H1 (cell line): ENCODE measurements at regions not wholly inside any gene's neighbourhood (a gene's known extent, or its start where the extent isn't known, plus 50 kb on each side); places are given as distances from the start of the nearest gene placed in this dataset.

Source experiments
- CTCF ChIA-PET: fragments of 300-600 bp; sonication (Branson Sonifier 250); formaldehyde crosslinking; loops from one replicate; lab custom pipeline; 2021; ENCODE audit not compliant: partially characterized antibody; lab: Charles Lee
- POLR2A ChIA-PET: fragments of 300-600 bp; sonication (Branson Sonifier 250); formaldehyde crosslinking; loops from one replicate; lab custom pipeline; 2021; ENCODE audit warnings: inconsistent platforms; ENCODE audit not compliant: partially characterized antibody; lab: Charles Lee
- DNase-seq, 2 experiments: peaks; one replicate each; pipeline versions ENCODE4 v3.0.0 to v3.0.0-alpha.2; 2010 to 2022; ENCODE audit warnings: low spot score in 2 of 2, low read depth in 1 of 2, mixed read lengths in 1 of 2
- FAIRE-seq: peaks from 2 replicates; lab custom pipeline; 2011; peaks lifted over from hg19 to GRCh38; lab: Jason Lieb, UNC
- H2AFZ ChIP-seq: 2 replicates; pipeline ENCODE4 v1.8.1; 2012; ENCODE audit warnings: low read length, inconsistent platforms
- H2AK5ac ChIP-seq: 2 replicates; pipeline ENCODE4 v1.6.1; 2013; ENCODE audit warnings: low read depth, low read length
- H2BK120ac ChIP-seq: replicated peaks from 2 replicates; pipeline ENCODE3; 2013; ENCODE audit warnings: low read depth, low read length, inconsistent platforms
- H2BK12ac ChIP-seq: 2 replicates; pipeline ENCODE4 v1.6.1; 2013; ENCODE audit warnings: low read depth, low read length
- H2BK15ac ChIP-seq: 2 replicates; pipeline ENCODE4 v1.6.1; 2013; ENCODE audit warnings: low read length
- H2BK20ac ChIP-seq: 2 replicates; pipeline ENCODE4 v1.6.1; 2013; ENCODE audit warnings: low read length
- H2BK5ac ChIP-seq: 2 replicates; pipeline ENCODE4 v1.6.1; 2013; ENCODE audit warnings: low read depth, low read length
- H3K14ac ChIP-seq: 2 replicates; pipeline ENCODE4 v1.6.1; 2013; ENCODE audit warnings: inconsistent platforms; ENCODE audit not compliant: insufficient read length
- H3K18ac ChIP-seq: 2 replicates; pipeline ENCODE4 v1.6.1; 2013; ENCODE audit warnings: low read length; ENCODE audit errors: extremely low read depth
- H3K23ac ChIP-seq: 2 replicates; pipeline ENCODE4 v1.6.1; 2013; ENCODE audit warnings: inconsistent platforms; ENCODE audit not compliant: insufficient read length
- H3K23me2 ChIP-seq: 2 replicates; pipeline ENCODE4 v1.6.1; 2013; ENCODE audit warnings: low read depth, low read length
- H3K27ac ChIP-seq: 2 replicates; pipeline ENCODE4 v1.6.1; 2011; ENCODE audit warnings: low read depth, low read length, inconsistent platforms
- H3K27me3 ChIP-seq, 4 experiments: replicated peaks in 1 of 4; 1 replicate in 1 of 4; 2 replicates in 3 of 4; pipeline versions ENCODE4 v1.6.1 to v1.8.1; 2011 to 2013; ENCODE audit warnings: low read length in 3 of 4, mild to moderate bottlenecking in 3 of 4, inconsistent platforms in 2 of 4, mixed read lengths in 2 of 4, moderate library complexity in 1 of 4; ENCODE audit not compliant: control insufficient read depth in 3 of 4, insufficient read depth in 3 of 4; ENCODE audit errors: extremely low read depth in 1 of 4
- H3K36me3 ChIP-seq, 4 experiments: 2 replicates each; pipeline versions ENCODE4 v1.6.1 to v1.8.1; 2011 to 2013; ENCODE audit warnings: mild to moderate bottlenecking in 4 of 4, low read length in 3 of 4, moderate library complexity in 2 of 4, control low read depth in 1 of 4, inconsistent platforms in 1 of 4; ENCODE audit not compliant: insufficient read depth in 4 of 4, control insufficient read depth in 2 of 4
- H3K4ac ChIP-seq: replicated peaks from 2 replicates; pipeline ENCODE3; 2013; ENCODE audit warnings: low read length, low read depth, mixed read lengths, inconsistent platforms; ENCODE audit not compliant: insufficient read length
- H3K4me1 ChIP-seq, 4 experiments: replicated peaks in 1 of 4; 1 replicate in 1 of 4; 2 replicates in 3 of 4; pipeline versions ENCODE4 v1.6.1 to v1.8.1; 2011 to 2013; ENCODE audit warnings: low read length in 3 of 4, inconsistent platforms in 2 of 4, mixed read lengths in 1 of 4; ENCODE audit not compliant: insufficient read depth in 4 of 4, control insufficient read depth in 3 of 4
- H3K4me2 ChIP-seq, 2 experiments: 2 replicates each; pipeline versions ENCODE4 v1.6.1 to v1.8.1; 2011 to 2013; ENCODE audit warnings: low read depth in 2 of 2, low read length in 2 of 2, control low read depth in 1 of 2, inconsistent platforms in 1 of 2, mild to moderate bottlenecking in 1 of 2; ENCODE audit not compliant: insufficient read depth in 1 of 2
- H3K4me3 ChIP-seq, 4 experiments: fragments of 200-600, 300-600 bp in 1 of 4; sonication (generic), shearing (Covaris generic), sonication (Bioruptor Twin) in 1 of 4; 2 replicates each; pipeline versions ENCODE4 v1.5.1 to v1.8.1; 2011 to 2016; ENCODE audit warnings: low read length in 4 of 4, low read depth in 3 of 4, control low read depth in 2 of 4, inconsistent platforms in 2 of 4, mild to moderate bottlenecking in 2 of 4, mixed read lengths in 1 of 4, moderate library complexity in 1 of 4; ENCODE audit not compliant: insufficient read depth in 2 of 4; ENCODE audit errors: extremely low read depth in 1 of 4
- H3K56ac ChIP-seq: replicated peaks from 2 replicates; pipeline ENCODE3; 2013; ENCODE audit warnings: low read depth, mild to moderate bottlenecking, mixed read lengths, low read length, inconsistent platforms; ENCODE audit not compliant: insufficient read length
- H3K79me1 ChIP-seq: 2 replicates; pipeline ENCODE4 v1.6.1; 2013; ENCODE audit warnings: low read depth, low read length, control low read depth
- H3K79me2 ChIP-seq, 2 experiments: 2 replicates each; pipeline versions ENCODE4 v1.6.1 to v1.8.1; 2012 to 2013; ENCODE audit warnings: low read length in 2 of 2, mild to moderate bottlenecking in 2 of 2, inconsistent platforms in 1 of 2; ENCODE audit not compliant: insufficient read depth in 2 of 2, control insufficient read depth in 1 of 2
- H3K9ac ChIP-seq, 4 experiments: replicated peaks in 1 of 4; 1 replicate in 1 of 4; 2 replicates in 3 of 4; pipeline versions ENCODE4 v1.6.1 to v1.8.1; 2011 to 2013; ENCODE audit warnings: low read depth in 3 of 4, low read length in 3 of 4, control low read depth in 2 of 4, mild to moderate bottlenecking in 2 of 4, moderate library complexity in 2 of 4, inconsistent platforms in 1 of 4; ENCODE audit errors: extremely low read depth in 1 of 4
- H3K9me3 ChIP-seq, 2 experiments: 2 replicates each; pipeline versions ENCODE4 v1.6.1 to v1.8.1; 2012 to 2013; ENCODE audit warnings: mild to moderate bottlenecking in 2 of 2, moderate library complexity in 2 of 2, control low read depth in 1 of 2, inconsistent platforms in 1 of 2, low read depth in 1 of 2, low read length in 1 of 2, mixed read lengths in 1 of 2; ENCODE audit not compliant: insufficient read depth in 2 of 2
- H4K20me1 ChIP-seq, 2 experiments: replicated peaks in 1 of 2; 2 replicates each; pipeline versions ENCODE3 to v1.8.1; 2011 to 2013; ENCODE audit warnings: inconsistent platforms in 2 of 2, low read length in 2 of 2, mild to moderate bottlenecking in 1 of 2; ENCODE audit not compliant: insufficient read depth in 2 of 2, control insufficient read depth in 1 of 2
- H4K5ac ChIP-seq: 2 replicates; pipeline ENCODE4 v1.6.1; 2013; ENCODE audit warnings: low read length, low read depth, mixed read lengths, inconsistent platforms; ENCODE audit not compliant: insufficient read length
- H4K8ac ChIP-seq: 2 replicates; pipeline ENCODE4 v1.8.0; 2013; ENCODE audit warnings: mild to moderate bottlenecking, moderate library complexity, low read length, inconsistent platforms; ENCODE audit not compliant: insufficient read depth; ENCODE audit errors: extremely low read depth
- H4K91ac ChIP-seq: replicated peaks from 2 replicates; pipeline ENCODE3; 2013; ENCODE audit warnings: low read length, mixed read lengths, inconsistent platforms; ENCODE audit not compliant: insufficient read length
- BRCA1 ChIP-seq: IDR thresholded peaks from 2 replicates; pipeline ENCODE4 v1.6.1; 2012; ENCODE audit warnings: low read depth, low read length, improper control_type of control experiment
- CEBPB ChIP-seq: IDR thresholded peaks from 2 replicates; pipeline ENCODE4 v1.6.1; 2012; ENCODE audit warnings: low read depth, low read length
- SIX5 ChIP-seq: IDR thresholded peaks from 2 replicates; pipeline ENCODE4 v1.6.1; 2011; ENCODE audit warnings: mild to moderate bottlenecking, low read depth, low read length
- TAF7 ChIP-seq: optimal IDR thresholded peaks from 2 replicates; pipeline ENCODE3; 2011; ENCODE audit warnings: low read depth, mild to moderate bottlenecking, inconsistent platforms, low read length, moderate library complexity, borderline replicate concordance
- WGBS, 2 experiments: shearing (Covaris generic) in 1 of 2; methylation state at CpG; one replicate each; pipeline versions ENCODE4 v1.1.6 to v1.1.7; 2013 to 2015; ENCODE audit warnings: low lambda C conversion rate in 2 of 2, mixed read lengths in 2 of 2, inconsistent platforms in 1 of 2, low coverage in 1 of 2, missing lambda C conversion rate in 1 of 2; ENCODE audit not compliant: insufficient replicate concordance in 2 of 2, insufficient coverage in 1 of 2, insufficient read length in 1 of 2; ENCODE audit errors: extremely low coverage in 1 of 2, missing lambda C conversion rate in 1 of 2; 5-methylcytosine and 5-hydroxymethylcytosine counted together

GRCh38 chr3:78351334-78351733 is 1311.4 kb downstream of the ROBO2 start:
- Histone ChIP-seq H4K5ac (no peak overlapping the region), H4K20me1 (no peaks in the 10 kb centered on the region), H2AFZ (no peak overlapping the region), H3K27me3 (no peaks in the 10 kb centered on the region), H2BK120ac (peak overlapping the region; percentile 72), H3K4me2 (no peak overlapping the region), H2BK20ac (no peak overlapping the region), H3K36me3 (peaks cover 0 to 2% (median 0%) of the 10 kb centered on the region in 4 experiments; a peak in 1 of 8 replicates), H2BK12ac (no peak overlapping the region), H2BK5ac (no peak overlapping the region), H3K27ac (no peak overlapping the region), H3K9ac (no peak overlapping the region), H3K4me1 (peaks cover 0 to 5% (median 4%) of the 10 kb centered on the region in 4 experiments; a peak in 3 of 7 replicates), H3K23ac (no peak overlapping the region), H3K9me3 (no peaks in the 10 kb centered on the region; a peak in 2 of 4 replicates), H3K14ac (no peak overlapping the region), H3K23me2 (no peaks in the 10 kb centered on the region; the same call in 1 of the 2 replicates), H3K79me1 (no peaks in the 10 kb centered on the region), H2AK5ac (no peak overlapping the region), H3K4me3 (no peak overlapping the region), H3K56ac (no peak overlapping the region), H4K8ac (no peak overlapping the region), H3K18ac (no peak overlapping the region), H3K4ac (no peak overlapping the region), H3K79me2 (no peaks in the 10 kb centered on the region), H2BK15ac (no peak overlapping the region), H4K91ac (no peak overlapping the region)
- CTCF ChIA-PET: no interaction called here
- POLR2A ChIA-PET: no interaction called here
- FAIRE-seq (no peak), DNase-seq (no peak)
- TF ChIP-seq BRCA1 (no peak), CEBPB (peak; percentile 39; the same call in 1 of the 2 replicates), TAF7 (no peak), SIX5 (no peak)
- WGBS, 2 experiments: 84% methylated on average over 3 of the region's 3 CpGs; no CpG with 5 or more reads in 1 of the 2 experiments
